ENCODE measurements at regions not wholly inside any gene's neighbourhood (a gene's known extent, or its start where the extent isn't known, plus 50 kb on each side); places are given as distances from the start of the nearest gene placed in this dataset.

GRCh38 chr5:8184455-8185063 lies 315.6 kb downstream of the MTRR start:
- H3K27me3 ChIP-seq, result no peaks in the 10 kb centered on the region
- no peak for TF ChIP-seq EP300 (IDR thresholded peaks at IDR 0.05; ENCODE audit: low read depth)
- no peak for TF ChIP-seq POLR2A (IDR thresholded peaks at IDR 0.05)
- peak; percentile 39 to 67 (median 57) for TF ChIP-seq CTCF (IDR thresholded peaks at IDR 0.05)
- no peak for TF ChIP-seq POLR2AphosphoS5 (IDR thresholded peaks at IDR 0.05)
- 51% methylated on average over 4 to 5 of the region's 5 CpGs for WGBS, 2 donors (ENCODE audit: low coverage in 1 of 2)
- in situ Hi-C loops (cut with MboI; ENCODE audit: low pct_ligation_motif_present in 1 of 4, low pct_unique_long_range_greater_than_20kb in 1 of 4, low sequenced_read_pairs in 3 of 4), result no loop called here
- no peaks in the 10 kb centered on the region for H3K9me3 ChIP-seq
- H3K4me3 ChIP-seq, result no peak overlapping the region
- H3K4me1 ChIP-seq, result peaks cover 0 to 6% (median 2%) of the 10 kb centered on the region in 4 donors
- intact Hi-C loops (cut with DNase I; ENCODE audit: low total_unique reads), result no loop called here
- peak; percentile 38 for DNase-seq
- H3K36me3 ChIP-seq, result no peaks in the 10 kb centered on the region
- no peak overlapping the region for H3K27ac ChIP-seq

GRCh38 chr5:8185852-8186251 lies 316.9 kb downstream of the MTRR start:
- Histone ChIP-seq H3K4me3 (no peak overlapping the region), H3K9me3 (no peaks in the 10 kb centered on the region), H3K36me3 (no peaks in the 10 kb centered on the region), H3K27ac (no peak overlapping the region), H3K4me1 (peaks cover 0 to 6% (median 2%) of the 10 kb centered on the region in 4 donors), H3K27me3 (no peaks in the 10 kb centered on the region)
- WGBS, 2 donors (ENCODE audit: low coverage in 1 of 2), result 75% methylated on average over 1 of the region's 1 CpG; no CpG with 5 or more reads in 1 of the 2 donors
- no peak for DNase-seq
- no peak for TF ChIP-seq POLR2AphosphoS5 (IDR thresholded peaks at IDR 0.05)
- TF ChIP-seq EP300 (IDR thresholded peaks at IDR 0.05; ENCODE audit: low read depth), result no peak
- no peak for TF ChIP-seq POLR2A (IDR thresholded peaks at IDR 0.05)
- TF ChIP-seq CTCF (IDR thresholded peaks at IDR 0.05), result no peak
- intact Hi-C loops (cut with DNase I; ENCODE audit: low total_unique reads) (no loop called here), in situ Hi-C loops (cut with MboI; ENCODE audit: low pct_ligation_motif_present in 1 of 4, low pct_unique_long_range_greater_than_20kb in 1 of 4, low sequenced_read_pairs in 3 of 4) (no loop called here)

GRCh38 chr5:8188874-8189565 lies 320.1 kb downstream of the MTRR start:
- in situ Hi-C loops (cut with MboI; ENCODE audit: low pct_ligation_motif_present in 1 of 4, low pct_unique_long_range_greater_than_20kb in 1 of 4, low sequenced_read_pairs in 3 of 4) (no loop called here), intact Hi-C loops (cut with DNase I; ENCODE audit: low total_unique reads) (no loop called here)
- Histone ChIP-seq H3K27ac (peak overlapping the region in 2 of 4 donors; percentile 61 to 68), H3K4me3 (no peak overlapping the region), H3K36me3 (no peaks in the 10 kb centered on the region), H3K4me1 (peaks cover 0 to 6% (median 2%) of the 10 kb centered on the region in 4 donors), H3K27me3 (no peaks in the 10 kb centered on the region), H3K9me3 (no peaks in the 10 kb centered on the region)
- 27 to 56% methylated on average over 1 to 6 of the region's 6 CpGs for WGBS, 2 donors (ENCODE audit: low coverage in 1 of 2)
- peak; percentile 17 for DNase-seq
- TF ChIP-seq POLR2A (IDR thresholded peaks at IDR 0.05) (no peak), EP300 (IDR thresholded peaks at IDR 0.05; ENCODE audit: low read depth) (no peak), CTCF (IDR thresholded peaks at IDR 0.05) (no peak), POLR2AphosphoS5 (IDR thresholded peaks at IDR 0.05) (no peak)

- TF ChIP-seq CTCF (IDR thresholded peaks at IDR 0.05) (no peak), POLR2A (IDR thresholded peaks at IDR 0.05) (no peak), EP300 (IDR thresholded peaks at IDR 0.05; ENCODE audit: low read depth) (no peak), POLR2AphosphoS5 (IDR thresholded peaks at IDR 0.05) (no peak)
- H3K36me3 ChIP-seq, result no peaks in the 10 kb centered on the region
- intact Hi-C loops (cut with DNase I; ENCODE audit: low total_unique reads), result no loop called here
- no peak overlapping the region for H3K27ac ChIP-seq
- in situ Hi-C loops (cut with MboI; ENCODE audit: low pct_ligation_motif_present in 1 of 4, low pct_unique_long_range_greater_than_20kb in 1 of 4, low sequenced_read_pairs in 3 of 4), result no loop called here
- 63 to 71% methylated on average over 3 of the region's 3 CpGs for WGBS, 2 donors (ENCODE audit: low coverage in 1 of 2)
- H3K4me3 ChIP-seq, result no peak overlapping the region
- no peaks in the 10 kb centered on the region for H3K27me3 ChIP-seq
- peaks cover 0 to 6% (median 2%) of the 10 kb centered on the region in 4 donors for H3K4me1 ChIP-seq
- H3K9me3 ChIP-seq, result no peaks in the 10 kb centered on the region
- no peak for DNase-seq
Measured at GRCh38 chr5:8192840-8193239, 323.9 kb downstream of the MTRR start.

Measured in transverse colon (tissue), 4 donors.